Peyer's patch (tissue), 4 donors: ENCODE measurements at regions not wholly inside any gene's neighbourhood (a gene's known extent, or its start where the extent isn't known, plus 50 kb on each side); places are given as distances from the start of the nearest gene placed in this dataset.

Source experiments
- DNase-seq, 3 donors: peaks; one replicate each; pipeline ENCODE4 v3.0.0-alpha.2; 2017 to 2019
- H3K27ac ChIP-seq, 4 donors: fragments of 200-600 bp; sonication (generic); one replicate each; pipeline ENCODE4 v1.5.1; 2016 to 2019
- H3K27me3 ChIP-seq, 2 donors: fragments of 200-600 bp; sonication (generic); one replicate each; pipeline ENCODE4 v1.5.1; 2019
- H3K36me3 ChIP-seq, 3 donors: fragments of 200-600 bp; sonication (generic); one replicate each; pipeline ENCODE4 v1.5.1; 2016 to 2019
- H3K4me1 ChIP-seq, 4 donors: fragments of 200-600 bp; sonication (generic); one replicate each; pipeline ENCODE4 v1.5.1; 2016 to 2019
- H3K4me3 ChIP-seq, 4 donors: fragments of 200-600 bp; sonication (generic); 1 replicate in 3 of 4; 2 replicates in 1 of 4; pipeline ENCODE4 v1.5.1; 2016 to 2019; ENCODE audit warnings: mild to moderate bottlenecking in 1 of 4
- H3K9me3 ChIP-seq, 4 donors: fragments of 200-600 bp; sonication (generic); one replicate each; pipeline ENCODE4 v1.5.1; 2016 to 2019; ENCODE audit warnings: mild to moderate bottlenecking in 1 of 4
- CTCF ChIP-seq, 6 experiments: fragments of 450-650 bp in 4 of 6; fragments of 200-600 bp in 2 of 6; sonication (generic) in 1 of 6; IDR thresholded peaks; one replicate each; pipeline ENCODE4 v1.5.1; 2017 to 2019; ENCODE audit warnings: antibody characterized with exemption in 6 of 6, mild to moderate bottlenecking in 3 of 6, moderate library complexity in 1 of 6
- POLR2A ChIP-seq, 2 donors: fragments of 450-650 bp; IDR thresholded peaks; one replicate each; pipeline ENCODE4 v1.5.1; 2017; ENCODE audit warnings: antibody characterized with exemption in 2 of 2, mild to moderate bottlenecking in 2 of 2, moderate library complexity in 2 of 2

- H3K4me1 ChIP-seq, result no peaks in the 10 kb centered on the region
- no peaks in the 10 kb centered on the region for H3K27me3 ChIP-seq
- H3K36me3 ChIP-seq, result no peaks in the 10 kb centered on the region
- TF ChIP-seq CTCF (IDR thresholded peaks at IDR 0.05), result no peak
- no peak for TF ChIP-seq POLR2A (IDR thresholded peaks at IDR 0.05)
- no peak overlapping the region for H3K4me3 ChIP-seq
- no peak for DNase-seq
- no peak overlapping the region for H3K27ac ChIP-seq
- H3K9me3 ChIP-seq, result no peaks in the 10 kb centered on the region
Observed at GRCh38 chr17:62905233-62905632, 60.8 kb upstream of the TANC2 start.

- H3K27ac ChIP-seq, result no peak overlapping the region
- DNase-seq, result no peak
- TF ChIP-seq POLR2A (IDR thresholded peaks at IDR 0.05) (no peak), CTCF (IDR thresholded peaks at IDR 0.05) (no peak)
- no peaks in the 10 kb centered on the region for H3K36me3 ChIP-seq
- no peak overlapping the region for H3K4me3 ChIP-seq
- no peaks in the 10 kb centered on the region for H3K4me1 ChIP-seq
- H3K9me3 ChIP-seq, result no peaks in the 10 kb centered on the region
- H3K27me3 ChIP-seq, result no peaks in the 10 kb centered on the region
Observed at GRCh38 chr17:62902531-62903220, 63.4 kb upstream of the TANC2 start.

GRCh38 chr17:62901544-62901943 lies 64.5 kb upstream of the TANC2 start:
- Histone ChIP-seq H3K27me3 (no peaks in the 10 kb centered on the region), H3K36me3 (no peaks in the 10 kb centered on the region), H3K4me3 (no peak overlapping the region), H3K4me1 (no peaks in the 10 kb centered on the region), H3K27ac (no peak overlapping the region), H3K9me3 (no peaks in the 10 kb centered on the region)
- no peak for TF ChIP-seq POLR2A (IDR thresholded peaks at IDR 0.05)
- TF ChIP-seq CTCF (IDR thresholded peaks at IDR 0.05), result no peak
- no peak for DNase-seq

- H3K36me3 ChIP-seq, result no peaks in the 10 kb centered on the region
- no peaks in the 10 kb centered on the region for H3K4me1 ChIP-seq
- no peaks in the 10 kb centered on the region for H3K9me3 ChIP-seq
- DNase-seq, result no peak
- TF ChIP-seq CTCF (IDR thresholded peaks at IDR 0.05) (no peak), POLR2A (IDR thresholded peaks at IDR 0.05) (no peak)
- H3K27me3 ChIP-seq, result no peaks in the 10 kb centered on the region
- H3K27ac ChIP-seq, result no peak overlapping the region
- H3K4me3 ChIP-seq, result no peak overlapping the region
Observed at GRCh38 chr17:62900096-62900495, 65.9 kb upstream of the TANC2 start.

GRCh38 chr17:62899361-62899760 lies 66.7 kb upstream of the TANC2 start:
- no peak overlapping the region for H3K27ac ChIP-seq
- no peak overlapping the region for H3K4me3 ChIP-seq
- no peak for TF ChIP-seq POLR2A (IDR thresholded peaks at IDR 0.05)
- no peak for TF ChIP-seq CTCF (IDR thresholded peaks at IDR 0.05)
- no peaks in the 10 kb centered on the region for H3K4me1 ChIP-seq
- H3K27me3 ChIP-seq, result no peaks in the 10 kb centered on the region
- DNase-seq, result no peak
- H3K9me3 ChIP-seq, result no peaks in the 10 kb centered on the region
- H3K36me3 ChIP-seq, result no peaks in the 10 kb centered on the region
